Gastrocnemius medialis (tissue), 4 donors: ENCODE measurements at regions not wholly inside any gene's neighbourhood (a gene's known extent, or its start where the extent isn't known, plus 50 kb on each side); places are given as distances from the start of the nearest gene placed in this dataset.

Experiments used
- POLR2A ChIP-seq, 2 donors: fragments of 450-650 bp; IDR thresholded peaks; one replicate each; pipeline ENCODE4 v1.6.1; 2017; ENCODE audit warnings: antibody characterized with exemption in 2 of 2, mild to moderate bottlenecking in 2 of 2, moderate library complexity in 2 of 2
- TF ChIP-seq, protein P1 (sequence below), 5 experiments: fragments of 450-650 bp in 3 of 5; fragments of 200-600 bp in 2 of 5; sonication (generic) in 2 of 5; IDR thresholded peaks in 4 of 5; conservative IDR thresholded peaks in 1 of 5; 1 replicate in 4 of 5; 2 replicates in 1 of 5; pipeline ENCODE4 v1.5.1; 2016 to 2019; ENCODE audit warnings: antibody characterized with exemption in 5 of 5, mild to moderate bottlenecking in 3 of 5, moderate library complexity in 3 of 5

DNA sequence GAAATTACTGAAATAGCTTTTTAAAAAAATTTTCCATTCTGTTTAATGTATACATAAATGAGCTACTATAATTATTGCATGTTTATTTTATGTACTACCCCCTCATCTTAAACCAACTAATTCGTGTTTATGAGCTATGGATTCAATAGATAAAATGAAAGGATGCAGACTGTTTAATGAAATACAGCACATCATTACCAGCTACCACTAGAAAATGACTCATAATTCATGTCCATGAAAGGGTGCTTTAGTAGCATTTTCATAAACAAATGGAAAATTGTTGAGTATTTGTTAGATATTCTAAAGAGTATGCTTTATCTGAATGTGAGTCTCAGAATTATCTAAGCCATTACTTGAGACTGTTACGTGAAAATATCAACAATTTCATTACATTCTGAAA is 1590.1 kb downstream of the HACE1 start:
- TF ChIP-seq, protein P1, sequence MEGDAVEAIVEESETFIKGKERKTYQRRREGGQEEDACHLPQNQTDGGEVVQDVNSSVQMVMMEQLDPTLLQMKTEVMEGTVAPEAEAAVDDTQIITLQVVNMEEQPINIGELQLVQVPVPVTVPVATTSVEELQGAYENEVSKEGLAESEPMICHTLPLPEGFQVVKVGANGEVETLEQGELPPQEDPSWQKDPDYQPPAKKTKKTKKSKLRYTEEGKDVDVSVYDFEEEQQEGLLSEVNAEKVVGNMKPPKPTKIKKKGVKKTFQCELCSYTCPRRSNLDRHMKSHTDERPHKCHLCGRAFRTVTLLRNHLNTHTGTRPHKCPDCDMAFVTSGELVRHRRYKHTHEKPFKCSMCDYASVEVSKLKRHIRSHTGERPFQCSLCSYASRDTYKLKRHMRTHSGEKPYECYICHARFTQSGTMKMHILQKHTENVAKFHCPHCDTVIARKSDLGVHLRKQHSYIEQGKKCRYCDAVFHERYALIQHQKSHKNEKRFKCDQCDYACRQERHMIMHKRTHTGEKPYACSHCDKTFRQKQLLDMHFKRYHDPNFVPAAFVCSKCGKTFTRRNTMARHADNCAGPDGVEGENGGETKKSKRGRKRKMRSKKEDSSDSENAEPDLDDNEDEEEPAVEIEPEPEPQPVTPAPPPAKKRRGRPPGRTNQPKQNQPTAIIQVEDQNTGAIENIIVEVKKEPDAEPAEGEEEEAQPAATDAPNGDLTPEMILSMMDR (IDR thresholded peaks at IDR 0.05 in 4 of 5, conservative IDR thresholded peaks at IDR 0.05 in 1 of 5), result no peak
- no peak for TF ChIP-seq POLR2A (IDR thresholded peaks at IDR 0.05)
